ENCODE measurements at regions not wholly inside any gene's neighbourhood (a gene's known extent, or its start where the extent isn't known, plus 50 kb on each side); places are given as distances from the start of the nearest gene placed in this dataset.

GRCh38 chr2:120501591-120501990 lies 155.7 kb downstream of the INHBB start:
- no peak for TF ChIP-seq CTCF (IDR thresholded peaks at IDR 0.05; ENCODE audit: low read depth, low read length)
- no peak for DNase-seq (ENCODE audit: extremely low read depth, low read depth)

- no peak for DNase-seq (ENCODE audit: extremely low read depth, low read depth)
- TF ChIP-seq CTCF (IDR thresholded peaks at IDR 0.05; ENCODE audit: low read depth, low read length): no peak
These were observed 156.4 kb downstream of the INHBB start for GRCh38 chr2:120502357-120502756.

GRCh38 chr2:120502761-120503160 lies 156.8 kb downstream of the INHBB start:
- DNase-seq (ENCODE audit: extremely low read depth, low read depth): no peak
- TF ChIP-seq CTCF (IDR thresholded peaks at IDR 0.05; ENCODE audit: low read depth, low read length): no peak

GRCh38 chr2:120503206-120503792 lies 157.4 kb downstream of the INHBB start:
- TF ChIP-seq CTCF (IDR thresholded peaks at IDR 0.05; ENCODE audit: low read depth, low read length): no peak

GRCh38 chr2:120503793-120504571 lies 158.0 kb downstream of the INHBB start:
- no peak for DNase-seq (ENCODE audit: extremely low read depth, low read depth)
- no peak for TF ChIP-seq CTCF (IDR thresholded peaks at IDR 0.05; ENCODE audit: low read depth, low read length)

More at GRCh38 chr2:120503206-120503792, 157.4 kb downstream of the INHBB start:
- no peak for DNase-seq (ENCODE audit: extremely low read depth, low read depth)

GRCh38 chr2:120504936-120505705 lies 159.2 kb downstream of the INHBB start:
- no peak for DNase-seq (ENCODE audit: extremely low read depth, low read depth)
- TF ChIP-seq CTCF (IDR thresholded peaks at IDR 0.05; ENCODE audit: low read depth, low read length): no peak

- no peak for DNase-seq (ENCODE audit: extremely low read depth, low read depth)
- no peak for TF ChIP-seq CTCF (IDR thresholded peaks at IDR 0.05; ENCODE audit: low read depth, low read length)
These were observed 162.7 kb downstream of the INHBB start for GRCh38 chr2:120508567-120509041.

Data from AG09319 (cell line).